ENCODE measurements at regions not wholly inside any gene's neighbourhood (a gene's known extent, or its start where the extent isn't known, plus 50 kb on each side); places are given as distances from the start of the nearest gene placed in this dataset.
"Not testable (repeated sequence)": the region's sequence is repeated elsewhere in the genome, so short reads cannot be mapped to it uniquely, and the experiment has no call there.

GRCh38 chr6:11322252-11322885 lies 89.9 kb upstream of the NEDD9 start:
- DNase-seq = no peak

- DNase-seq = no peak
Measured at GRCh38 chr6:11320914-11321597, 88.6 kb upstream of the NEDD9 start.

GRCh38 chr6:11318835-11319813 lies 86.7 kb upstream of the NEDD9 start:
- DNase-seq = no peak

GRCh38 chr6:11317885-11318771 lies 85.7 kb upstream of the NEDD9 start:
- DNase-seq = peak; percentile 21

- peak; percentile 3 for DNase-seq
Measured at GRCh38 chr6:11315743-11316437, 83.4 kb upstream of the NEDD9 start.

- DNase-seq = no peak
Measured at GRCh38 chr6:11313207-11313606, 80.7 kb upstream of the NEDD9 start.

GRCh38 chr6:11311970-11312369 lies 79.5 kb upstream of the NEDD9 start:
- no peak for DNase-seq

- DNase-seq = no peak
Measured at GRCh38 chr6:11309947-11310665, 77.6 kb upstream of the NEDD9 start.

- no peak for DNase-seq
Measured at GRCh38 chr6:11307226-11307625, 74.8 kb upstream of the NEDD9 start.

GRCh38 chr6:11304946-11305345 lies 72.5 kb upstream of the NEDD9 start:
- DNase-seq = no peak

GRCh38 chr6:11299876-11300428 lies 67.5 kb upstream of the NEDD9 start:
- not testable (repeated sequence) for DNase-seq

GRCh38 chr6:11299421-11299784 lies 66.9 kb upstream of the NEDD9 start:
- not testable (repeated sequence) for DNase-seq

- DNase-seq = no peak
Measured at GRCh38 chr6:11298651-11299420, 66.4 kb upstream of the NEDD9 start.

GRCh38 chr6:11297376-11297729 lies 64.9 kb upstream of the NEDD9 start:
- no peak for DNase-seq

- no peak for DNase-seq
Measured at GRCh38 chr6:11296449-11297375, 64.2 kb upstream of the NEDD9 start.

- no peak for DNase-seq
Measured at GRCh38 chr6:11295969-11296368, 63.5 kb upstream of the NEDD9 start.

GRCh38 chr6:11294228-11294627 lies 61.8 kb upstream of the NEDD9 start:
- no peak for DNase-seq

GRCh38 chr6:11292594-11293236 lies 60.2 kb upstream of the NEDD9 start:
- DNase-seq = no peak
